ENCODE measurements at regions not wholly inside any gene's neighbourhood (a gene's known extent, or its start where the extent isn't known, plus 50 kb on each side); places are given as distances from the start of the nearest gene placed in this dataset.
"Not testable (repeated sequence)": the region's sequence is repeated elsewhere in the genome, so short reads cannot be mapped to it uniquely, and the experiment has no call there.

GRCh38 chr3:110623571-110623970, 448.0 kb upstream of the NECTIN3 start:
- Mint-ChIP-seq H3K27me3 (ENCODE audit: low read depth) (no peaks in the 10 kb centered on the region), H3K36me3 (ENCODE audit: low read depth) (no peaks in the 10 kb centered on the region), H3K4me1 (ENCODE audit: low read depth) (peaks cover 2% of the 10 kb centered on the region), H3K27ac (no peak overlapping the region), H3K9me3 (no peaks in the 10 kb centered on the region), H3K4me3 (ENCODE audit: low read depth) (no peak overlapping the region)
- intact Hi-C loops (cut with micrococcal nuclease): no loop called here
- no peak for DNase-seq (ENCODE audit: low spot score)

- no peaks in the 10 kb centered on the region for H3K27me3 Mint-ChIP-seq (ENCODE audit: low read depth)
- no peaks in the 10 kb centered on the region for H3K9me3 Mint-ChIP-seq
- no peak overlapping the region for H3K4me3 Mint-ChIP-seq (ENCODE audit: low read depth)
- H3K27ac Mint-ChIP-seq: no peak overlapping the region
- no peak for DNase-seq (ENCODE audit: low spot score)
- no peaks in the 10 kb centered on the region for H3K36me3 Mint-ChIP-seq (ENCODE audit: low read depth)
- H3K4me1 Mint-ChIP-seq (ENCODE audit: low read depth): peaks cover 2% of the 10 kb centered on the region
- intact Hi-C loops (cut with micrococcal nuclease): no loop called here
Observed at GRCh38 chr3:110624576-110624975, 447.0 kb upstream of the NECTIN3 start.

- Mint-ChIP-seq H3K4me3 (ENCODE audit: low read depth) (no peak overlapping the region), H3K27ac (no peak overlapping the region), H3K9me3 (no peaks in the 10 kb centered on the region), H3K4me1 (ENCODE audit: low read depth) (peaks cover 2% of the 10 kb centered on the region), H3K27me3 (ENCODE audit: low read depth) (no peaks in the 10 kb centered on the region), H3K36me3 (ENCODE audit: low read depth) (no peaks in the 10 kb centered on the region)
- no peak for DNase-seq (ENCODE audit: low spot score)
- intact Hi-C loops (cut with micrococcal nuclease): no loop called here
Observed at GRCh38 chr3:110625201-110625747, 446.3 kb upstream of the NECTIN3 start.

- DNase-seq (ENCODE audit: low spot score); H3K9me3 Mint-ChIP-seq; H3K4me1 Mint-ChIP-seq (ENCODE audit: low read depth); H3K36me3 Mint-ChIP-seq (ENCODE audit: low read depth); H3K27me3 Mint-ChIP-seq (ENCODE audit: low read depth); H3K27ac Mint-ChIP-seq; intact Hi-C loops (cut with micrococcal nuclease); H3K4me3 Mint-ChIP-seq (ENCODE audit: low read depth): not testable (repeated sequence)
Observed at GRCh38 chr3:110626652-110627111, 444.9 kb upstream of the NECTIN3 start.

- no peaks in the 10 kb centered on the region for H3K36me3 Mint-ChIP-seq (ENCODE audit: low read depth)
- no peak overlapping the region for H3K27ac Mint-ChIP-seq
- intact Hi-C loops (cut with micrococcal nuclease): no loop called here
- no peak overlapping the region for H3K4me3 Mint-ChIP-seq (ENCODE audit: low read depth)
- H3K9me3 Mint-ChIP-seq: no peaks in the 10 kb centered on the region
- H3K4me1 Mint-ChIP-seq (ENCODE audit: low read depth): peaks cover 2% of the 10 kb centered on the region
- H3K27me3 Mint-ChIP-seq (ENCODE audit: low read depth): no peaks in the 10 kb centered on the region
- no peak for DNase-seq (ENCODE audit: low spot score)
Observed at GRCh38 chr3:110628650-110629301, 442.8 kb upstream of the NECTIN3 start.

- no peak overlapping the region for H3K27ac Mint-ChIP-seq
- H3K4me3 Mint-ChIP-seq (ENCODE audit: low read depth): no peak overlapping the region
- H3K27me3 Mint-ChIP-seq (ENCODE audit: low read depth): no peaks in the 10 kb centered on the region
- no peaks in the 10 kb centered on the region for H3K9me3 Mint-ChIP-seq
- intact Hi-C loops (cut with micrococcal nuclease): no loop called here
- H3K36me3 Mint-ChIP-seq (ENCODE audit: low read depth): no peaks in the 10 kb centered on the region
- no peak for DNase-seq (ENCODE audit: low spot score)
- H3K4me1 Mint-ChIP-seq (ENCODE audit: low read depth): peaks cover 2% of the 10 kb centered on the region
Observed at GRCh38 chr3:110629917-110630316, 441.7 kb upstream of the NECTIN3 start.

GRCh38 chr3:110644203-110644602, 427.4 kb upstream of the NECTIN3 start:
- Mint-ChIP-seq H3K4me3 (ENCODE audit: low read depth) (no peak overlapping the region), H3K9me3 (no peaks in the 10 kb centered on the region), H3K27me3 (ENCODE audit: low read depth) (no peaks in the 10 kb centered on the region), H3K36me3 (ENCODE audit: low read depth) (no peaks in the 10 kb centered on the region), H3K27ac (no peak overlapping the region), H3K4me1 (ENCODE audit: low read depth) (no peaks in the 10 kb centered on the region)
- intact Hi-C loops (cut with micrococcal nuclease): no loop called here
- DNase-seq (ENCODE audit: low spot score): no peak

GRCh38 chr3:110646055-110646454, 425.6 kb upstream of the NECTIN3 start:
- no peak for DNase-seq (ENCODE audit: low spot score)
- H3K9me3 Mint-ChIP-seq: no peaks in the 10 kb centered on the region
- intact Hi-C loops (cut with micrococcal nuclease): no loop called here
- no peaks in the 10 kb centered on the region for H3K27me3 Mint-ChIP-seq (ENCODE audit: low read depth)
- no peak overlapping the region for H3K27ac Mint-ChIP-seq
- no peaks in the 10 kb centered on the region for H3K4me1 Mint-ChIP-seq (ENCODE audit: low read depth)
- H3K36me3 Mint-ChIP-seq (ENCODE audit: low read depth): no peaks in the 10 kb centered on the region
- H3K4me3 Mint-ChIP-seq (ENCODE audit: low read depth): no peak overlapping the region

GRCh38 chr3:110646496-110646895, 425.1 kb upstream of the NECTIN3 start:
- Mint-ChIP-seq H3K27ac (no peak overlapping the region), H3K27me3 (ENCODE audit: low read depth) (no peaks in the 10 kb centered on the region)

GRCh38 chr3:110647586-110647985, 424.0 kb upstream of the NECTIN3 start:
- H3K9me3 Mint-ChIP-seq: no peaks in the 10 kb centered on the region
- H3K27ac Mint-ChIP-seq: no peak overlapping the region
- H3K4me1 Mint-ChIP-seq (ENCODE audit: low read depth): no peaks in the 10 kb centered on the region
- no peaks in the 10 kb centered on the region for H3K36me3 Mint-ChIP-seq (ENCODE audit: low read depth)
- intact Hi-C loops (cut with micrococcal nuclease): no loop called here
- H3K4me3 Mint-ChIP-seq (ENCODE audit: low read depth): no peak overlapping the region
- no peaks in the 10 kb centered on the region for H3K27me3 Mint-ChIP-seq (ENCODE audit: low read depth)
- no peak for DNase-seq (ENCODE audit: low spot score)

More at GRCh38 chr3:110646496-110646895, 425.1 kb upstream of the NECTIN3 start:
- Mint-ChIP-seq H3K36me3 (ENCODE audit: low read depth) (no peaks in the 10 kb centered on the region), H3K4me3 (ENCODE audit: low read depth) (no peak overlapping the region), H3K9me3 (no peaks in the 10 kb centered on the region), H3K4me1 (ENCODE audit: low read depth) (no peaks in the 10 kb centered on the region)
- intact Hi-C loops (cut with micrococcal nuclease): no loop called here
- no peak for DNase-seq (ENCODE audit: low spot score)

GRCh38 chr3:110650741-110651140, 420.9 kb upstream of the NECTIN3 start:
- H3K4me1 Mint-ChIP-seq (ENCODE audit: low read depth): no peaks in the 10 kb centered on the region
- intact Hi-C loops (cut with micrococcal nuclease): no loop called here
- no peak overlapping the region for H3K27ac Mint-ChIP-seq
- no peaks in the 10 kb centered on the region for H3K36me3 Mint-ChIP-seq (ENCODE audit: low read depth)
- no peak for DNase-seq (ENCODE audit: low spot score)
- no peak overlapping the region for H3K4me3 Mint-ChIP-seq (ENCODE audit: low read depth)
- no peaks in the 10 kb centered on the region for H3K27me3 Mint-ChIP-seq (ENCODE audit: low read depth)
- H3K9me3 Mint-ChIP-seq: no peaks in the 10 kb centered on the region

GRCh38 chr3:110654843-110655502, 416.6 kb upstream of the NECTIN3 start:
- DNase-seq (ENCODE audit: low spot score): no peak
- Mint-ChIP-seq H3K27me3 (ENCODE audit: low read depth) (no peaks in the 10 kb centered on the region), H3K9me3 (no peaks in the 10 kb centered on the region), H3K4me1 (ENCODE audit: low read depth) (no peaks in the 10 kb centered on the region), H3K36me3 (ENCODE audit: low read depth) (no peaks in the 10 kb centered on the region), H3K27ac (no peak overlapping the region), H3K4me3 (ENCODE audit: low read depth) (no peak overlapping the region)
- intact Hi-C loops (cut with micrococcal nuclease): no loop called here

- Mint-ChIP-seq H3K27me3 (ENCODE audit: low read depth) (no peaks in the 10 kb centered on the region), H3K27ac (no peak overlapping the region), H3K36me3 (ENCODE audit: low read depth) (no peaks in the 10 kb centered on the region), H3K4me1 (ENCODE audit: low read depth) (no peaks in the 10 kb centered on the region), H3K4me3 (ENCODE audit: low read depth) (no peak overlapping the region), H3K9me3 (no peaks in the 10 kb centered on the region)
- intact Hi-C loops (cut with micrococcal nuclease): no loop called here
- DNase-seq (ENCODE audit: low spot score): no peak
Observed at GRCh38 chr3:110656394-110657025, 415.1 kb upstream of the NECTIN3 start.
